Mesendoderm (in vitro differentiated cells): ENCODE measurements at regions not wholly inside any gene's neighbourhood (a gene's known extent, or its start where the extent isn't known, plus 50 kb on each side); places are given as distances from the start of the nearest gene placed in this dataset.

Source experiments
- DNase-seq: peaks from one replicate; pipeline ENCODE4 v3.0.0; 2013
- H2AK5ac ChIP-seq: 2 replicates; pipeline ENCODE4 v1.6.1; 2013; ENCODE audit warnings: low read length, inconsistent platforms
- H2BK120ac ChIP-seq: 2 replicates; pipeline ENCODE4 v1.6.1; 2013; ENCODE audit warnings: low read depth, mild to moderate bottlenecking, low read length, moderate library complexity, mixed read lengths
- H2BK15ac ChIP-seq: replicated peaks from 2 replicates; pipeline ENCODE4 v1.6.1; 2013; ENCODE audit warnings: low read depth, mild to moderate bottlenecking, moderate library complexity
- H2BK5ac ChIP-seq: 2 replicates; pipeline ENCODE4 v1.6.1; 2013; ENCODE audit warnings: low read length, inconsistent platforms
- H3K18ac ChIP-seq: 2 replicates; pipeline ENCODE4 v1.6.1; 2013; ENCODE audit warnings: mild to moderate bottlenecking, low read length, mixed read lengths
- H3K23ac ChIP-seq: one replicate; pipeline ENCODE4 v1.6.1; 2013; ENCODE audit warnings: low read length
- H3K27ac ChIP-seq: 2 replicates; pipeline ENCODE4 v1.5.1; 2013; ENCODE audit warnings: low read depth, mild to moderate bottlenecking, inconsistent platforms, low read length, moderate library complexity
- H3K27me3 ChIP-seq: 2 replicates; pipeline ENCODE4 v1.6.1; 2013; ENCODE audit warnings: low read length, control low read depth, mild to moderate bottlenecking, inconsistent platforms; ENCODE audit not compliant: insufficient read depth, poor library complexity
- H3K36me3 ChIP-seq: 2 replicates; pipeline ENCODE4 v1.6.1; 2013; ENCODE audit warnings: low read length, inconsistent platforms; ENCODE audit not compliant: control insufficient read depth, insufficient read depth
- H3K4ac ChIP-seq: one replicate; pipeline ENCODE4 v1.6.1; 2013; ENCODE audit warnings: low read depth, mild to moderate bottlenecking, low read length, moderate library complexity
- H3K4me1 ChIP-seq: 2 replicates; pipeline ENCODE4 v1.6.1; 2013; ENCODE audit warnings: low read depth, low read length, inconsistent platforms; ENCODE audit not compliant: control insufficient read depth
- H3K4me2 ChIP-seq: 2 replicates; pipeline ENCODE4 v1.6.1; 2013; ENCODE audit warnings: low read length
- H3K4me3 ChIP-seq: 2 replicates; pipeline ENCODE4 v1.5.1; 2013; ENCODE audit warnings: mild to moderate bottlenecking, low read length
- H3K56ac ChIP-seq: one replicate; pipeline ENCODE4 v1.6.1; 2013; ENCODE audit warnings: low read length
- H3K79me1 ChIP-seq: 2 replicates; pipeline ENCODE4 v1.6.1; 2013; ENCODE audit warnings: low read length, inconsistent platforms
- H3K79me2 ChIP-seq: 2 replicates; pipeline ENCODE4 v1.6.1; 2013; ENCODE audit warnings: mild to moderate bottlenecking, low read length; ENCODE audit not compliant: control insufficient read depth, insufficient read depth
- H3K9ac ChIP-seq: 2 replicates; pipeline ENCODE4 v1.6.1; 2013; ENCODE audit warnings: low read length, inconsistent platforms
- H4K5ac ChIP-seq: one replicate; pipeline ENCODE4 v1.6.1; 2013; ENCODE audit warnings: low read length
- H4K8ac ChIP-seq: one replicate; pipeline ENCODE4 v1.6.1; 2013; ENCODE audit warnings: low read depth, mild to moderate bottlenecking, control low read depth, low read length, moderate library complexity
- WGBS: extraction: QIAGEN DNeasy Blood & Tissue Kit; methylation state at CpG from one replicate; pipeline ENCODE4 v1.1.7; 2013; ENCODE audit warnings: low lambda C conversion rate, missing lambda C conversion rate; ENCODE audit not compliant: insufficient coverage; ENCODE audit errors: extremely low coverage; 5-methylcytosine and 5-hydroxymethylcytosine counted together

DNA sequence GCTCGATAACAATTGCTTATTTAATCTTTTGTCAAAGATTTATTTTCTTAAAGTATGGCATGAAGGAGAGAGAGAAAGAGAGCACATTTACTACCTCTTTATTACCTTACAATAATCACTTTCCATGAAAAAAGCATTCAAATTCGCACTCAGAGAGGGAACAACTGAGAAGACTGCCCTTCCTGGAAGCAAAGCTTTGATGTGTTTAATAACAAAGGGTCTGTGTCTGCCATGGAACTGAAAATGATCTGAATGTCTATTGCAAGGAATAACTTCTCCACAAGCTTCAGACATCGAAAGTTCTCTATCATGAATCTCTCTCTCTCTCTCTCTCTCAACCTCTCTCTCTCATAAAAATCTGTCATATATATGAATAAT, 308.9 kb downstream of the HDGFL1 start:
- no peak overlapping the region for H2BK15ac ChIP-seq
- H3K79me2 ChIP-seq, result no peaks in the 10 kb centered on the region
- peak; percentile 29 for DNase-seq
- H3K79me1 ChIP-seq, result no peaks in the 10 kb centered on the region
- no peak overlapping the region for H3K23ac ChIP-seq
- H3K4ac ChIP-seq, result no peak overlapping the region
- H3K18ac ChIP-seq, result no peak overlapping the region
- no peak overlapping the region for H2AK5ac ChIP-seq
- H3K4me3 ChIP-seq, result no peak overlapping the region
- H4K5ac ChIP-seq, result no peak overlapping the region
- no peak overlapping the region for H3K4me2 ChIP-seq
- no peak overlapping the region for H3K9ac ChIP-seq
- H3K4me1 ChIP-seq, result no peaks in the 10 kb centered on the region
- no peaks in the 10 kb centered on the region for H3K36me3 ChIP-seq
- H3K56ac ChIP-seq, result no peak overlapping the region
- H2BK5ac ChIP-seq, result no peak overlapping the region
- peak overlapping the region; percentile 29 for H3K27ac ChIP-seq
- WGBS, result no CpG with 5 or more reads among the region's 3 CpGs
- H3K27me3 ChIP-seq, result no peaks in the 10 kb centered on the region
- no peak overlapping the region for H2BK120ac ChIP-seq
- H4K8ac ChIP-seq, result no peak overlapping the region

DNA sequence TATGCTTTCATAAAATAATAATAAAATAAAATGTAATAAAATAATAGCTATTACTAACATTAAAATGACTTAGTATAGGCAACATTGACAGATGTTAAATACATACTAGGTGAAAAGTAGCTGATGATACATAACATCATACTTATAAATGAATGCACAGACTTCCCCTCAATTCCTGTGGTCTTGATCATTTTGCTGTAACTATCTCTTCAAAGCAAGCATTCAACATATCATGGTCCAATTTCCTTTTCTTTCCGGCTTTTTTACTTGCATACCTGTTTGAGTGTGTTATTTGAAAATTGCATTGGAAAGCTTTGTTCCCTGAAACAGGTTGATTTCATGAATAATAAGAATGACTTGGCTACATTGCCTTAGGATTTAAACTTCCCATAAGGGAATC, 309.3 kb downstream of the HDGFL1 start:
- no peaks in the 10 kb centered on the region for H3K36me3 ChIP-seq
- H3K9ac ChIP-seq, result no peak overlapping the region
- no peaks in the 10 kb centered on the region for H3K79me1 ChIP-seq
- peak overlapping the region; percentile 68 for H3K27ac ChIP-seq
- no peak overlapping the region for H2AK5ac ChIP-seq
- no CpG with 5 or more reads among the region's 1 CpG for WGBS
- no peak overlapping the region for H2BK120ac ChIP-seq
- H4K8ac ChIP-seq, result no peak overlapping the region
- H3K4ac ChIP-seq, result no peak overlapping the region
- no peak overlapping the region for H4K5ac ChIP-seq
- no peak overlapping the region for H3K23ac ChIP-seq
- no peaks in the 10 kb centered on the region for H3K27me3 ChIP-seq
- H3K18ac ChIP-seq, result no peak overlapping the region
- no peak overlapping the region for H3K4me2 ChIP-seq
- H2BK15ac ChIP-seq, result peak overlapping the region; percentile 19
- no peak overlapping the region for H3K4me3 ChIP-seq
- no peak overlapping the region for H2BK5ac ChIP-seq
- H3K4me1 ChIP-seq, result no peaks in the 10 kb centered on the region
- H3K79me2 ChIP-seq, result no peaks in the 10 kb centered on the region
- DNase-seq, result no peak
- H3K56ac ChIP-seq, result no peak overlapping the region

DNA sequence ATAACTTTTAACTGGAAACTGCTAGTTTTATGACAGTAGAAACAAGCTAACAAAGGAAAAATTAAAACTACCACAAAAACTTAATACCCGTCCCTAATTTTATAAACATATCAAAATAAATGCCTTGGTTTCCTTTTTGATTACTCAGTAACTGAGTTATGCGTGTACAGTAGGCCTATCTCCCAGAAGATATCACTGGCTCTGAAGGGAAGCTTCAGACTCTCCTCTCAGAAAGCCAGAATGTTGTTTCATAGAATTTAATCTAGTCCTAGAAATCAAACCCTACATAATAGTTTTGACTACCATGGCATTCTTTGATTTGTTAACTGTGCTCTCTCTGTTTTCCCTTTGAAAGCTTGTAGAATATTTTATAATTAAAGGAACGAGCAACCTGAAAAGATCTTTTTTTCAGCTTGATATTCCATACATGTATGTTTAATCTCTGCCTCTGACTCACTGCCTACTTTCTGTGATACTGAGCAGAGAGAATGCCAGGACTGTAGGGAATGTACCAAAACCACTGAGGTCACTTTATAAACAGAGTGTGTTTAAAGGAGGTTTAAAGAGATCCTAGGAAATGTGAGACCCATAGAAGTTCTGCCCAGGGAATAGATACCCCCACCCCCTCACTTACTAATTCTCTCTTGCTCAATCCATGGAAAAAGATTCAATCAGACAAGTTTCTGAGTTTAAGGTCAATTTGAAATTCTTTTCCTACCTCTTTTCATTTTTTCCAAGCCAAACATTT, 311.5 kb downstream of the HDGFL1 start:
- H3K9ac ChIP-seq, result no peak overlapping the region
- no peaks in the 10 kb centered on the region for H3K79me1 ChIP-seq
- no peak overlapping the region for H2BK120ac ChIP-seq
- H3K27me3 ChIP-seq, result no peaks in the 10 kb centered on the region
- no peaks in the 10 kb centered on the region for H3K36me3 ChIP-seq
- H2AK5ac ChIP-seq, result no peak overlapping the region
- no peaks in the 10 kb centered on the region for H3K79me2 ChIP-seq
- no peak overlapping the region for H3K18ac ChIP-seq
- no peaks in the 10 kb centered on the region for H3K4me1 ChIP-seq
- peak overlapping the region; percentile 56 for H4K8ac ChIP-seq
- H3K23ac ChIP-seq, result no peak overlapping the region
- H3K27ac ChIP-seq, result no peak overlapping the region
- no peak overlapping the region for H3K56ac ChIP-seq
- 100% methylated on average over 1 of the region's 3 CpGs for whole genome bisulfite sequencing
- no peak overlapping the region for H2BK5ac ChIP-seq
- no peak overlapping the region for H3K4me2 ChIP-seq
- H2BK15ac ChIP-seq, result no peak overlapping the region
- no peak overlapping the region for H3K4ac ChIP-seq
- H3K4me3 ChIP-seq, result no peak overlapping the region
- no peak overlapping the region for H4K5ac ChIP-seq
- DNase-seq, result peak; percentile 82

DNA sequence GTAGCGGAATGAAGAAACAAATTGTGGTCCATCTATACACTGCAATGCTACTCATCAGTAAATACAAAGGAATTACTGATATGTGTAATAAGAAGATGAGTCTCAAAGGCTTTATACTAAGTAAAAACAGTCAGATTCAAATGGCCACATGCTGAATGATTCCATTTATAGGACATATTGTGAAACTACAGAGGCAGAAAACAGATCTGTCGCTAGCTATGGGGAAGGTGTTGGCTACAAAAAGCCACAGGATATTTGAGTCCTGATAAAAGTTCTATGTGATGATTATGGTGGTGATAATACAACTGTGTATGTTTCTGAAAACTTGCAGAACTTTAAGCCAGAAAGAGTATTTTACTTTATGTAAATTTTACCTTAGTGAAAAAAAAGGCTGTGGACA, 313.2 kb downstream of the HDGFL1 start:
- Histone ChIP-seq H3K18ac (no peak overlapping the region), H4K8ac (no peak overlapping the region), H2AK5ac (no peak overlapping the region), H3K36me3 (no peaks in the 10 kb centered on the region), H3K27me3 (no peaks in the 10 kb centered on the region), H3K23ac (no peak overlapping the region), H3K27ac (no peak overlapping the region), H2BK5ac (no peak overlapping the region), H3K4me2 (no peak overlapping the region), H3K79me1 (no peaks in the 10 kb centered on the region), H3K9ac (no peak overlapping the region), H3K4me1 (no peaks in the 10 kb centered on the region), H3K56ac (no peak overlapping the region), H3K79me2 (no peaks in the 10 kb centered on the region), H4K5ac (no peak overlapping the region), H3K4me3 (no peak overlapping the region), H2BK120ac (no peak overlapping the region), H2BK15ac (no peak overlapping the region), H3K4ac (no peak overlapping the region)
- DNase-seq, result no peak
- no CpG with 5 or more reads among the region's 2 CpGs for WGBS

DNA sequence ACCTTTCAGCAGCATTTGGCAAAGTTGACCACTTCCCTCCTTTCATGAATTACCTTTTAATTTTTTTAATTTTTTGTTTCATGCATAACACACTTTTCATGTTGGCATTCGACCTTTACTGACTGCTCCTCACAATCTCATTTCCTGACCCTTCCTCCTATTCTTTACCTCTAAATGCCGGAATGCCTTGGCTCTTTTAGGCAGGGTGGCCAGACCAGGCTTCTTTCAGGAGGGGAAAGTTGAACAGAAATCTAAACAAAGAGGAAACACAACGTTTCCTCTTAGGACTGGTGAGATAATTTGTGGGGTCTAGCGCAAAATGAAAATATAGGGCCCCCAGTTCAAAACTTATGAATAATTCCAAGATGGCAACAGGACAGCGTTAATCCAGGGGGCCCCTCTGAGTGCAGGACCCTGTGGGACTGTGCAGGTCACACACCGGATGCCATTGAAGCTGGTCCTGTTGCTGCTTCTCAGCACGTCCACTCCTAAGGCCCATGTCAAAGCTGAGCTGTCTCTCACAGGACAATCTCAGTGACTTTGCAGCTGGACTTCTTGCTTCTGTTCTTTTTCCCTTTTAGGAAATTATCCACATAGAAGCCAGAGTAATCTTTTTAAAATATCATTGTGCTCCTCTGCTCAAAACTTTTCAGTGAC, 313.8 kb downstream of the HDGFL1 start:
- no peaks in the 10 kb centered on the region for H3K79me2 ChIP-seq
- H4K5ac ChIP-seq, result no peak overlapping the region
- no peak overlapping the region for H3K56ac ChIP-seq
- no peak for DNase-seq
- H3K27ac ChIP-seq, result no peak overlapping the region
- no peak overlapping the region for H2AK5ac ChIP-seq
- H3K79me1 ChIP-seq, result no peaks in the 10 kb centered on the region
- no peak overlapping the region for H3K9ac ChIP-seq
- peak overlapping the region; percentile 93 for H2BK15ac ChIP-seq
- peak overlapping the region; percentile 40 for H3K18ac ChIP-seq
- H3K36me3 ChIP-seq, result no peaks in the 10 kb centered on the region
- no CpG with 5 or more reads among the region's 7 CpGs for WGBS
- no peak overlapping the region for H2BK5ac ChIP-seq
- no peaks in the 10 kb centered on the region for H3K4me1 ChIP-seq
- H3K23ac ChIP-seq, result no peak overlapping the region
- H3K4me2 ChIP-seq, result no peak overlapping the region
- H4K8ac ChIP-seq, result peak overlapping the region; percentile 56
- H3K4me3 ChIP-seq, result no peak overlapping the region
- no peaks in the 10 kb centered on the region for H3K27me3 ChIP-seq
- H2BK120ac ChIP-seq, result no peak overlapping the region
- no peak overlapping the region for H3K4ac ChIP-seq
